Astrocyte (in vitro differentiated cells and primary cell): ENCODE measurements at regions not wholly inside any gene's neighbourhood (a gene's known extent, or its start where the extent isn't known, plus 50 kb on each side); places are given as distances from the start of the nearest gene placed in this dataset.
A peak's percentile ranks its signal among the peaks of the same experiment; 100 is the strongest.

Experiments
- DNase-seq: peaks from one replicate; pipeline ENCODE4 v3.0.0-alpha.2; 2010; ENCODE audit warnings: low read depth
- FAIRE-seq: peaks from 2 replicates; lab custom pipeline; 2011; peaks lifted over from hg19 to GRCh38; lab: Jason Lieb, UNC
- H2AFZ ChIP-seq: 2 replicates; pipeline ENCODE4 v1.6.0; 2012; ENCODE audit warnings: low read depth, low read length, inconsistent platforms
- H3K27ac ChIP-seq: 2 replicates; pipeline ENCODE4 v1.5.1; 2011; ENCODE audit warnings: low read depth, low read length, inconsistent platforms
- H3K27me3 ChIP-seq: 2 replicates; pipeline ENCODE4 v1.6.0; 2011; ENCODE audit warnings: low read length, inconsistent platforms; ENCODE audit not compliant: insufficient read depth
- H3K36me3 ChIP-seq: 2 replicates; pipeline ENCODE4 v1.5.1; 2011; ENCODE audit warnings: low read length, inconsistent platforms; ENCODE audit not compliant: insufficient read depth
- H3K4me1 ChIP-seq: 2 replicates; pipeline ENCODE4 v1.5.1; 2011; ENCODE audit warnings: low read length, inconsistent platforms; ENCODE audit not compliant: insufficient read depth
- H3K4me2 ChIP-seq: 2 replicates; pipeline ENCODE4 v1.6.0; 2012; ENCODE audit warnings: low read length, inconsistent platforms
- H3K4me3 ChIP-seq: 2 replicates; pipeline ENCODE4 v1.5.1; 2011; ENCODE audit warnings: low read depth, mild to moderate bottlenecking, low read length, inconsistent platforms; ENCODE audit not compliant: insufficient read depth
- H3K79me2 ChIP-seq: 2 replicates; pipeline ENCODE4 v1.6.0; 2012; ENCODE audit warnings: mild to moderate bottlenecking, low read length, inconsistent platforms; ENCODE audit not compliant: insufficient read depth
- H3K9ac ChIP-seq: 2 replicates; pipeline ENCODE4 v1.6.0; 2012; ENCODE audit warnings: mild to moderate bottlenecking, low read length, inconsistent platforms
- H3K9me3 ChIP-seq: 2 replicates; pipeline ENCODE4 v1.5.1; 2012; ENCODE audit warnings: low read depth, mild to moderate bottlenecking, low read length, inconsistent platforms; ENCODE audit not compliant: insufficient read depth
- H4K20me1 ChIP-seq: 2 replicates; pipeline ENCODE4 v1.6.0; 2012; ENCODE audit warnings: low read length, inconsistent platforms; ENCODE audit not compliant: insufficient read depth
- H3K27ac Mint-ChIP-seq: one replicate; pipeline ENCODE4 v1.8.0; 2021; ENCODE audit warnings: mild to moderate bottlenecking, mixed read lengths; ENCODE audit not compliant: unreplicated experiment
- H3K27me3 Mint-ChIP-seq: one replicate; pipeline ENCODE4 v1.8.0; 2021; ENCODE audit warnings: low read depth, mixed read lengths; ENCODE audit not compliant: unreplicated experiment
- H3K36me3 Mint-ChIP-seq: one replicate; pipeline ENCODE4 v1.8.0; 2021; ENCODE audit warnings: low read depth, mixed read lengths; ENCODE audit not compliant: unreplicated experiment
- H3K4me1 Mint-ChIP-seq: one replicate; pipeline ENCODE4 v1.8.0; 2021; ENCODE audit warnings: low read depth, mixed read lengths; ENCODE audit not compliant: unreplicated experiment
- H3K4me3 Mint-ChIP-seq: one replicate; pipeline ENCODE4 v1.8.0; 2021; ENCODE audit warnings: mild to moderate bottlenecking, moderate library complexity, mixed read lengths; ENCODE audit not compliant: unreplicated experiment
- H3K9me3 Mint-ChIP-seq: one replicate; pipeline ENCODE4 v1.8.0; 2021; ENCODE audit warnings: mild to moderate bottlenecking, mixed read lengths; ENCODE audit not compliant: unreplicated experiment
- EZH2 ChIP-seq: IDR thresholded peaks from 2 replicates; pipeline ENCODE4 v1.6.1; 2012; ENCODE audit warnings: mild to moderate bottlenecking, low read length, inconsistent platforms; ENCODE audit not compliant: insufficient read depth
- TF ChIP-seq, protein P1 (sequence below): IDR thresholded peaks from 2 replicates; pipeline ENCODE4 v1.5.1; 2011; ENCODE audit warnings: low read depth, mild to moderate bottlenecking, inconsistent platforms, low read length, moderate library complexity; ENCODE audit not compliant: insufficient read depth

DNA sequence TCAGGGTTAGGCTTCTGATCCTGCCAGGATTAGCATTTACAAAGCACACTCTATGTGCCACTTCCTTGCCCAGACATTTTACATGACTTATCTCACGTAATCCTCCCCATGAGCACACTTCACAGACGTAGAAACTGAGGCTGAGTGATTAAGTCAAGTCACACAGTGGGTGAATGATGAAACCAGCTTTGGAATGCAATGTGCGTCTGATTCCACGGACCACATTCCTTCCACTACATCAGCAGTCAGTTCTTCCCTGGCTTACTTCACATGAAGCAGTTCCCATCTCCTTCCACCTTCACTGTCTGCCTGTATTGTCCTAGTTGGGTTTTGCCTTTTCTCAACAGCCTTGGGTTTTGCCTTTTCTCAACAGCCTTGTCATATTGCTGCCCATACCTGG is 134.3 kb upstream of the PPARGC1A start:
- no peak overlapping the region for H3K27ac ChIP-seq
- peaks cover 6% of the 10 kb centered on the region for H3K4me1 Mint-ChIP-seq
- no peak overlapping the region for H3K4me3 Mint-ChIP-seq
- no peaks in the 10 kb centered on the region for H3K79me2 ChIP-seq
- no peaks in the 10 kb centered on the region for H3K9me3 ChIP-seq
- DNase-seq (peak; percentile 63), FAIRE-seq (no peak)
- H3K9ac ChIP-seq: no peak overlapping the region
- no peak for TF ChIP-seq EZH2
- TF ChIP-seq, protein P1, sequence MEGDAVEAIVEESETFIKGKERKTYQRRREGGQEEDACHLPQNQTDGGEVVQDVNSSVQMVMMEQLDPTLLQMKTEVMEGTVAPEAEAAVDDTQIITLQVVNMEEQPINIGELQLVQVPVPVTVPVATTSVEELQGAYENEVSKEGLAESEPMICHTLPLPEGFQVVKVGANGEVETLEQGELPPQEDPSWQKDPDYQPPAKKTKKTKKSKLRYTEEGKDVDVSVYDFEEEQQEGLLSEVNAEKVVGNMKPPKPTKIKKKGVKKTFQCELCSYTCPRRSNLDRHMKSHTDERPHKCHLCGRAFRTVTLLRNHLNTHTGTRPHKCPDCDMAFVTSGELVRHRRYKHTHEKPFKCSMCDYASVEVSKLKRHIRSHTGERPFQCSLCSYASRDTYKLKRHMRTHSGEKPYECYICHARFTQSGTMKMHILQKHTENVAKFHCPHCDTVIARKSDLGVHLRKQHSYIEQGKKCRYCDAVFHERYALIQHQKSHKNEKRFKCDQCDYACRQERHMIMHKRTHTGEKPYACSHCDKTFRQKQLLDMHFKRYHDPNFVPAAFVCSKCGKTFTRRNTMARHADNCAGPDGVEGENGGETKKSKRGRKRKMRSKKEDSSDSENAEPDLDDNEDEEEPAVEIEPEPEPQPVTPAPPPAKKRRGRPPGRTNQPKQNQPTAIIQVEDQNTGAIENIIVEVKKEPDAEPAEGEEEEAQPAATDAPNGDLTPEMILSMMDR: no peak
- no peaks in the 10 kb centered on the region for H4K20me1 ChIP-seq
- H3K27ac Mint-ChIP-seq: peak overlapping the region; percentile 4
- no peaks in the 10 kb centered on the region for H3K36me3 ChIP-seq
- H3K4me1 ChIP-seq: no peaks in the 10 kb centered on the region
- H2AFZ ChIP-seq: no peak overlapping the region
- H3K9me3 Mint-ChIP-seq: no peaks in the 10 kb centered on the region
- no peak overlapping the region for H3K4me3 ChIP-seq
- H3K4me2 ChIP-seq: no peak overlapping the region
- H3K27me3 ChIP-seq: peaks cover 3% of the 10 kb centered on the region
- peaks cover 9% of the 10 kb centered on the region for H3K27me3 Mint-ChIP-seq
- H3K36me3 Mint-ChIP-seq: no peaks in the 10 kb centered on the region

DNA sequence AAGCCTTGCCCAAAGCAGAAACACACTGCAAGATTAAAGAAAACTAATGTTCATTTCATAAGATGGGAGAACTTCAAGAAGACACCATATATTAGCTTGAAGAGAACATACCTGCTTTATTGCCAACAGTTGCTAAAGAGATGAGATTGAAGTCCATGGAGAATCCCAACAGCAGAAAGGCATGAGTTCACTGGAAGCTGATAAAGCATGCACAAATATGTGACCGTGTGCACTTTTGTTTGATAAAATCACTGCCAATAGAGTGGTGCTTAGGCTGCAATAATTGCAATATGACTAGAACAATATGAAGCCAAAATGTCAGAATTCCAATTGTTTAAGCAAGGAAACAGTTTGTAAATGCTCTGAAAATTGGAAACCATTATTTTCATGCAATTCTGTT is 125.9 kb upstream of the PPARGC1A start:
- H3K36me3 Mint-ChIP-seq: no peaks in the 10 kb centered on the region
- no peaks in the 10 kb centered on the region for H3K4me1 ChIP-seq
- no peak for FAIRE-seq

More for the DNA sequence above, 125.9 kb upstream of the PPARGC1A start:
- no peaks in the 10 kb centered on the region for H3K27me3 ChIP-seq
- TF ChIP-seq EZH2: no peak
- TF ChIP-seq, protein P1: no peak
- no peaks in the 10 kb centered on the region for H3K79me2 ChIP-seq
- no peaks in the 10 kb centered on the region for H4K20me1 ChIP-seq
- no peaks in the 10 kb centered on the region for H3K9me3 Mint-ChIP-seq
- no peak overlapping the region for H3K27ac ChIP-seq
- H3K27me3 Mint-ChIP-seq: peaks cover 3% of the 10 kb centered on the region
- H3K4me1 Mint-ChIP-seq: peaks cover 4% of the 10 kb centered on the region
- no peak overlapping the region for H3K27ac Mint-ChIP-seq
- no peak for DNase-seq
- no peak overlapping the region for H3K4me2 ChIP-seq
- no peaks in the 10 kb centered on the region for H3K36me3 ChIP-seq
- no peak overlapping the region for H3K4me3 ChIP-seq
- H3K9me3 ChIP-seq: no peaks in the 10 kb centered on the region
- H3K9ac ChIP-seq: no peak overlapping the region
- no peak overlapping the region for H3K4me3 Mint-ChIP-seq
- no peak overlapping the region for H2AFZ ChIP-seq
